K562 (cell line): ENCODE measurements at regions not wholly inside any gene's neighbourhood (a gene's known extent, or its start where the extent isn't known, plus 50 kb on each side); places are given as distances from the start of the nearest gene placed in this dataset.

Source experiments
- ATAC-seq: fragments of 200-7000 bp; cut with Tn5 transposase; 3 replicates; pipeline ENCODE4 v1.9.1; 2020; ENCODE audit warnings: moderate library complexity
- BruUV-seq: library from RNA; stranded (reverse); fragments of 400-500 nt; replicated peaks from 2 replicates; lab custom pipeline; 2021; lab: Mats Ljungman, UMichigan
- CTCF ChIA-PET: fragments of 300-600 bp; formaldehyde crosslinking; extraction: SDS; loops from one replicate; lab custom pipeline; 2021; ENCODE audit warnings: low intra/inter-chr PET ratio; lab: Yijun Ruan, JAX
- POLR2A ChIA-PET: fragments of 300-600, 350-650 bp; sonication (Branson Sonifier 250); formaldehyde crosslinking; extraction: SDS; loops from one replicate; lab custom pipeline; 2021; ENCODE audit warnings: antibody characterized with exemption, inconsistent platforms; lab: Yijun Ruan, JAX
- DNase-seq, 4 experiments: peaks; one replicate each; pipeline versions ENCODE4 v3.0.0 to v3.0.0-alpha.2; 2011 to 2018; ENCODE audit warnings: low spot score in 3 of 4, mixed read lengths in 3 of 4; ENCODE audit errors: extremely low read depth in 1 of 4
- FAIRE-seq: peaks from 2 replicates; lab custom pipeline; 2011; peaks lifted over from hg19 to GRCh38; lab: Jason Lieb, UNC
- H2AFZ ChIP-seq: 2 replicates; pipeline ENCODE4 v1.6.0; 2011; ENCODE audit warnings: low read depth, low read length, control low read depth, inconsistent platforms
- H3K27ac ChIP-seq: fragments of 200-600 bp; 3 replicates; pipeline ENCODE4 v1.8.0; 2011; ENCODE audit warnings: low read depth, mild to moderate bottlenecking, control low read depth, inconsistent platforms, low read length, moderate library complexity, mixed read lengths; ENCODE audit errors: extremely low read depth
- H3K27me3 ChIP-seq, 2 experiments: fragments of 300-600 bp in 1 of 2; 2 replicates in 1 of 2; 3 replicates in 1 of 2; pipeline versions ENCODE4 v1.6.0 to v1.8.0; 2011; ENCODE audit warnings: inconsistent platforms in 2 of 2, low read length in 2 of 2, mild to moderate bottlenecking in 1 of 2, mixed read lengths in 1 of 2, moderate library complexity in 1 of 2; ENCODE audit not compliant: control insufficient read depth in 2 of 2, insufficient read depth in 2 of 2
- H3K36me3 ChIP-seq: fragments of 300-600 bp; 3 replicates; pipeline ENCODE4 v1.8.0; 2011; ENCODE audit warnings: mild to moderate bottlenecking, low read length, inconsistent platforms; ENCODE audit not compliant: control insufficient read depth, insufficient read depth
- H3K4me1 ChIP-seq, 2 experiments: fragments of 200-600 bp in 1 of 2; replicated peaks in 1 of 2; 2 replicates in 1 of 2; 3 replicates in 1 of 2; pipeline versions ENCODE4 v1.5.1 to v1.8.0; 2011; ENCODE audit warnings: inconsistent platforms in 2 of 2, low read length in 2 of 2, mild to moderate bottlenecking in 1 of 2, mixed read lengths in 1 of 2, moderate library complexity in 1 of 2; ENCODE audit not compliant: control insufficient read depth in 2 of 2, insufficient read depth in 2 of 2
- H3K4me2 ChIP-seq: 2 replicates; pipeline ENCODE4 v1.6.1; 2011; ENCODE audit warnings: low read length, control low read depth, inconsistent platforms, mixed read lengths; ENCODE audit not compliant: insufficient read depth
- H3K4me3 ChIP-seq: fragments of 200-600 bp; sonication (generic), shearing (Covaris generic); 2 replicates; pipeline ENCODE4 v1.5.1; 2016; ENCODE audit warnings: control low read depth, inconsistent platforms
- H3K79me2 ChIP-seq: fragments of 200-600 bp; 3 replicates; pipeline ENCODE4 v1.8.0; 2011; ENCODE audit warnings: low read length, inconsistent platforms; ENCODE audit not compliant: control insufficient read depth, insufficient read depth
- H3K9ac ChIP-seq, 2 experiments: 2 replicates each; pipeline versions ENCODE4 v1.6.0 to v1.6.1; 2011; ENCODE audit warnings: low read depth in 2 of 2, low read length in 2 of 2, control low read depth in 1 of 2, inconsistent platforms in 1 of 2, mild to moderate bottlenecking in 1 of 2, mixed read lengths in 1 of 2; ENCODE audit not compliant: insufficient read depth in 1 of 2
- H3K9me1 ChIP-seq: one replicate; pipeline ENCODE4 v1.6.0; 2011; ENCODE audit warnings: inconsistent platforms, mild to moderate bottlenecking, low read length, moderate library complexity; ENCODE audit not compliant: control insufficient read depth, insufficient read depth
- H3K9me3 ChIP-seq: replicated peaks from 2 replicates; pipeline ENCODE4 v1.5.1; 2011; ENCODE audit warnings: low read depth, low read length, inconsistent platforms; ENCODE audit not compliant: control insufficient read depth, insufficient read depth
- H4K20me1 ChIP-seq: replicated peaks from 2 replicates; pipeline ENCODE4 v1.6.1; 2011; ENCODE audit warnings: low read length, inconsistent platforms, mixed read lengths; ENCODE audit not compliant: control insufficient read depth, insufficient read depth
- CHD4 ChIP-seq: fragments of 200-600 bp; sonication (generic); IDR thresholded peaks from 3 replicates; pipeline ENCODE4 v1.6.1; 2012; ENCODE audit warnings: low read depth, mild to moderate bottlenecking, mixed read lengths, low read length, inconsistent platforms; ENCODE audit not compliant: insufficient read depth, insufficient replicate concordance, poor library complexity, severe bottlenecking
- ESRRB ChIP-seq: fragments of 250-450 bp; sonication (Bioruptor Pico); IDR thresholded peaks from 2 replicates; pipeline ENCODE4 v1.5.0; 2020; ENCODE audit warnings: mild to moderate bottlenecking, moderate library complexity, borderline replicate concordance
- PTTG1 ChIP-seq: fragments of 450-650 bp; IDR thresholded peaks from 2 replicates; pipeline ENCODE4 v1.6.1; 2016; ENCODE audit warnings: low read depth, mild to moderate bottlenecking, missing genetic modification characterization, missing compliant biosample characterization
- SMAD1 ChIP-seq: fragments of 150-350 bp; IDR thresholded peaks from 2 replicates; pipeline ENCODE4 v1.6.1; 2014; ENCODE audit warnings: low read length, low read depth; ENCODE audit not compliant: partially characterized antibody
- SUPT5H ChIP-seq: fragments of 450-650 bp; IDR thresholded peaks from 2 replicates; pipeline ENCODE4 v1.6.1; 2016
- ZFP36 ChIP-seq: fragments of 150-350 bp; IDR thresholded peaks from 2 replicates; pipeline ENCODE4 v1.6.1; 2018; ENCODE audit warnings: low read length, low read depth; ENCODE audit not compliant: partially characterized antibody
- ZNF124 ChIP-seq: sonication (generic); formaldehyde crosslinking; IDR thresholded peaks from 2 replicates; pipeline ENCODE4 v1.8.1; 2022; ENCODE audit warnings: missing genetic modification reagents
- in situ Hi-C: fragments of 300-500 bp; cut with MboI; formaldehyde crosslinking; loops from 4 replicates; pipeline ENCODE4 v1.15.0; 2018; ENCODE audit warnings: inconsistent platforms, mixed read lengths
- intact Hi-C: fragments of 100-400 bp; cut with micrococcal nuclease; formaldehyde crosslinking; loops from 2 replicates; pipeline ENCODE4 v1.14.2; 2022
- TF ChIP-seq, protein P1 (sequence below): fragments of 200-600 bp; sonication (generic); IDR thresholded peaks from one replicate; pipeline ENCODE4 v1.6.1; 2012; ENCODE audit warnings: mild to moderate bottlenecking, low read depth, low read length, inconsistent platforms

GRCh38 chr13:84234416-84234815, 352.1 kb upstream of the SLITRK1 start:
- H3K4me1 ChIP-seq = no peaks in the 10 kb centered on the region
- ATAC-seq = no peak
- H3K9ac ChIP-seq = no peak overlapping the region
- no peak overlapping the region for H3K27ac ChIP-seq
- H3K4me2 ChIP-seq = no peak overlapping the region
- H3K36me3 ChIP-seq = no peaks in the 10 kb centered on the region
- no peaks in the 10 kb centered on the region for H3K27me3 ChIP-seq
- H2AFZ ChIP-seq = no peak overlapping the region
- no peaks in the 10 kb centered on the region for H4K20me1 ChIP-seq
- DNase-seq = no peak
- no peak overlapping the region for H3K4me3 ChIP-seq
- no peak for FAIRE-seq
- in situ Hi-C loops = no loop called here
- intact Hi-C loops = no loop called here
- no TSS peak for BruUV-seq
- no peaks in the 10 kb centered on the region for H3K9me1 ChIP-seq
- no peaks in the 10 kb centered on the region for H3K9me3 ChIP-seq
- POLR2A ChIA-PET = no interaction called here
- CTCF ChIA-PET = no interaction called here
- H3K79me2 ChIP-seq = no peaks in the 10 kb centered on the region
- TF ChIP-seq SMAD1 (no peak), PTTG1 (tag) (no peak), ZNF124 (no peak), ZFP36 (no peak), CHD4 (no peak), SUPT5H (no peak), ESRRB (no peak)
- TF ChIP-seq, protein P1, sequence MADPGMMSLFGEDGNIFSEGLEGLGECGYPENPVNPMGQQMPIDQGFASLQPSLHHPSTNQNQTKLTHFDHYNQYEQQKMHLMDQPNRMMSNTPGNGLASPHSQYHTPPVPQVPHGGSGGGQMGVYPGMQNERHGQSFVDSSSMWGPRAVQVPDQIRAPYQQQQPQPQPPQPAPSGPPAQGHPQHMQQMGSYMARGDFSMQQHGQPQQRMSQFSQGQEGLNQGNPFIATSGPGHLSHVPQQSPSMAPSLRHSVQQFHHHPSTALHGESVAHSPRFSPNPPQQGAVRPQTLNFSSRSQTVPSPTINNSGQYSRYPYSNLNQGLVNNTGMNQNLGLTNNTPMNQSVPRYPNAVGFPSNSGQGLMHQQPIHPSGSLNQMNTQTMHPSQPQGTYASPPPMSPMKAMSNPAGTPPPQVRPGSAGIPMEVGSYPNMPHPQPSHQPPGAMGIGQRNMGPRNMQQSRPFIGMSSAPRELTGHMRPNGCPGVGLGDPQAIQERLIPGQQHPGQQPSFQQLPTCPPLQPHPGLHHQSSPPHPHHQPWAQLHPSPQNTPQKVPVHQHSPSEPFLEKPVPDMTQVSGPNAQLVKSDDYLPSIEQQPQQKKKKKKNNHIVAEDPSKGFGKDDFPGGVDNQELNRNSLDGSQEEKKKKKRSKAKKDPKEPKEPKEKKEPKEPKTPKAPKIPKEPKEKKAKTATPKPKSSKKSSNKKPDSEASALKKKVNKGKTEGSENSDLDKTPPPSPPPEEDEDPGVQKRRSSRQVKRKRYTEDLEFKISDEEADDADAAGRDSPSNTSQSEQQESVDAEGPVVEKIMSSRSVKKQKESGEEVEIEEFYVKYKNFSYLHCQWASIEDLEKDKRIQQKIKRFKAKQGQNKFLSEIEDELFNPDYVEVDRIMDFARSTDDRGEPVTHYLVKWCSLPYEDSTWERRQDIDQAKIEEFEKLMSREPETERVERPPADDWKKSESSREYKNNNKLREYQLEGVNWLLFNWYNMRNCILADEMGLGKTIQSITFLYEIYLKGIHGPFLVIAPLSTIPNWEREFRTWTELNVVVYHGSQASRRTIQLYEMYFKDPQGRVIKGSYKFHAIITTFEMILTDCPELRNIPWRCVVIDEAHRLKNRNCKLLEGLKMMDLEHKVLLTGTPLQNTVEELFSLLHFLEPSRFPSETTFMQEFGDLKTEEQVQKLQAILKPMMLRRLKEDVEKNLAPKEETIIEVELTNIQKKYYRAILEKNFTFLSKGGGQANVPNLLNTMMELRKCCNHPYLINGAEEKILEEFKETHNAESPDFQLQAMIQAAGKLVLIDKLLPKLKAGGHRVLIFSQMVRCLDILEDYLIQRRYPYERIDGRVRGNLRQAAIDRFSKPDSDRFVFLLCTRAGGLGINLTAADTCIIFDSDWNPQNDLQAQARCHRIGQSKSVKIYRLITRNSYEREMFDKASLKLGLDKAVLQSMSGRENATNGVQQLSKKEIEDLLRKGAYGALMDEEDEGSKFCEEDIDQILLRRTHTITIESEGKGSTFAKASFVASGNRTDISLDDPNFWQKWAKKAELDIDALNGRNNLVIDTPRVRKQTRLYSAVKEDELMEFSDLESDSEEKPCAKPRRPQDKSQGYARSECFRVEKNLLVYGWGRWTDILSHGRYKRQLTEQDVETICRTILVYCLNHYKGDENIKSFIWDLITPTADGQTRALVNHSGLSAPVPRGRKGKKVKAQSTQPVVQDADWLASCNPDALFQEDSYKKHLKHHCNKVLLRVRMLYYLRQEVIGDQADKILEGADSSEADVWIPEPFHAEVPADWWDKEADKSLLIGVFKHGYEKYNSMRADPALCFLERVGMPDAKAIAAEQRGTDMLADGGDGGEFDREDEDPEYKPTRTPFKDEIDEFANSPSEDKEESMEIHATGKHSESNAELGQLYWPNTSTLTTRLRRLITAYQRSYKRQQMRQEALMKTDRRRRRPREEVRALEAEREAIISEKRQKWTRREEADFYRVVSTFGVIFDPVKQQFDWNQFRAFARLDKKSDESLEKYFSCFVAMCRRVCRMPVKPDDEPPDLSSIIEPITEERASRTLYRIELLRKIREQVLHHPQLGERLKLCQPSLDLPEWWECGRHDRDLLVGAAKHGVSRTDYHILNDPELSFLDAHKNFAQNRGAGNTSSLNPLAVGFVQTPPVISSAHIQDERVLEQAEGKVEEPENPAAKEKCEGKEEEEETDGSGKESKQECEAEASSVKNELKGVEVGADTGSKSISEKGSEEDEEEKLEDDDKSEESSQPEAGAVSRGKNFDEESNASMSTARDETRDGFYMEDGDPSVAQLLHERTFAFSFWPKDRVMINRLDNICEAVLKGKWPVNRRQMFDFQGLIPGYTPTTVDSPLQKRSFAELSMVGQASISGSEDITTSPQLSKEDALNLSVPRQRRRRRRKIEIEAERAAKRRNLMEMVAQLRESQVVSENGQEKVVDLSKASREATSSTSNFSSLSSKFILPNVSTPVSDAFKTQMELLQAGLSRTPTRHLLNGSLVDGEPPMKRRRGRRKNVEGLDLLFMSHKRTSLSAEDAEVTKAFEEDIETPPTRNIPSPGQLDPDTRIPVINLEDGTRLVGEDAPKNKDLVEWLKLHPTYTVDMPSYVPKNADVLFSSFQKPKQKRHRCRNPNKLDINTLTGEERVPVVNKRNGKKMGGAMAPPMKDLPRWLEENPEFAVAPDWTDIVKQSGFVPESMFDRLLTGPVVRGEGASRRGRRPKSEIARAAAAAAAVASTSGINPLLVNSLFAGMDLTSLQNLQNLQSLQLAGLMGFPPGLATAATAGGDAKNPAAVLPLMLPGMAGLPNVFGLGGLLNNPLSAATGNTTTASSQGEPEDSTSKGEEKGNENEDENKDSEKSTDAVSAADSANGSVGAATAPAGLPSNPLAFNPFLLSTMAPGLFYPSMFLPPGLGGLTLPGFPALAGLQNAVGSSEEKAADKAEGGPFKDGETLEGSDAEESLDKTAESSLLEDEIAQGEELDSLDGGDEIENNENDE = no peak
